H9 (cell line): ENCODE measurements at regions not wholly inside any gene's neighbourhood (a gene's known extent, or its start where the extent isn't known, plus 50 kb on each side); places are given as distances from the start of the nearest gene placed in this dataset.
"Not testable (repeated sequence)": the region's sequence is repeated elsewhere in the genome, so short reads cannot be mapped to it uniquely, and the experiment has no call there.

Experiments
- DNase-seq: peaks from one replicate; pipeline ENCODE4 v3.0.0-alpha.2; 2017
- H2AFZ ChIP-seq: one replicate; pipeline ENCODE4 v1.6.1; 2013; ENCODE audit warnings: mild to moderate bottlenecking, low read length, control low read depth, moderate library complexity
- H2AK5ac ChIP-seq: 2 replicates; pipeline ENCODE4 v1.6.1; 2013; ENCODE audit warnings: low read length, control low read depth, mixed read lengths; ENCODE audit not compliant: insufficient read length
- H2BK120ac ChIP-seq: one replicate; pipeline ENCODE4 v1.6.1; 2013; ENCODE audit warnings: low read depth, mild to moderate bottlenecking, low read length, control low read depth, inconsistent platforms; ENCODE audit not compliant: poor library complexity, severe bottlenecking
- H2BK12ac ChIP-seq: 2 replicates; pipeline ENCODE4 v1.6.1; 2013; ENCODE audit warnings: low read length, control low read depth, mixed read lengths, low read depth; ENCODE audit not compliant: insufficient read length
- H2BK15ac ChIP-seq: 2 replicates; pipeline ENCODE4 v1.6.1; 2013; ENCODE audit warnings: low read depth, low read length, control low read depth
- H2BK20ac ChIP-seq: one replicate; pipeline ENCODE4 v1.6.1; 2013; ENCODE audit warnings: low read depth, mild to moderate bottlenecking, low read length, control low read depth, inconsistent platforms; ENCODE audit not compliant: poor library complexity, severe bottlenecking
- H2BK5ac ChIP-seq: 2 replicates; pipeline ENCODE4 v1.6.1; 2013; ENCODE audit warnings: low read length, control low read depth, mixed read lengths; ENCODE audit not compliant: insufficient read length
- H3K14ac ChIP-seq: 2 replicates; pipeline ENCODE4 v1.6.1; 2013; ENCODE audit warnings: low read length, control low read depth; ENCODE audit not compliant: insufficient read depth
- H3K18ac ChIP-seq: 2 replicates; pipeline ENCODE4 v1.6.1; 2013; ENCODE audit warnings: low read depth, mild to moderate bottlenecking, mixed read lengths, low read length, control low read depth; ENCODE audit not compliant: insufficient read length
- H3K23ac ChIP-seq: 2 replicates; pipeline ENCODE4 v1.6.1; 2013; ENCODE audit warnings: low read length, control low read depth, mixed read lengths, low read depth; ENCODE audit not compliant: insufficient read length
- H3K23me2 ChIP-seq: 2 replicates; pipeline ENCODE4 v1.6.1; 2013; ENCODE audit warnings: low read depth, mild to moderate bottlenecking, mixed read lengths, low read length, control low read depth; ENCODE audit not compliant: insufficient read length, poor library complexity, severe bottlenecking
- H3K27ac ChIP-seq: 2 replicates; pipeline ENCODE4 v1.5.1; 2013; ENCODE audit warnings: low read length, control low read depth, mixed read lengths, low read depth; ENCODE audit not compliant: insufficient read length
- H3K27me3 ChIP-seq: 2 replicates; pipeline ENCODE4 v1.6.1; 2013; ENCODE audit warnings: low read length, control low read depth, inconsistent platforms; ENCODE audit not compliant: insufficient read depth
- H3K4ac ChIP-seq: 2 replicates; pipeline ENCODE4 v1.6.1; 2013; ENCODE audit warnings: low read depth, mild to moderate bottlenecking, control low read depth, inconsistent platforms, low read length, moderate library complexity
- H3K4me1 ChIP-seq: 2 replicates; pipeline ENCODE4 v1.6.1; 2013; ENCODE audit warnings: low read length, control low read depth, inconsistent platforms; ENCODE audit not compliant: insufficient read depth
- H3K4me2 ChIP-seq: 2 replicates; pipeline ENCODE4 v1.6.1; 2013; ENCODE audit warnings: low read length, control low read depth, mixed read lengths; ENCODE audit not compliant: insufficient read length, insufficient read depth
- H3K56ac ChIP-seq: 2 replicates; pipeline ENCODE4 v1.6.1; 2013; ENCODE audit warnings: low read depth, mild to moderate bottlenecking, mixed read lengths, low read length, control low read depth; ENCODE audit not compliant: insufficient read length
- H3K79me1 ChIP-seq: 2 replicates; pipeline ENCODE4 v1.6.1; 2013; ENCODE audit warnings: low read depth, mild to moderate bottlenecking, moderate library complexity, low read length, control low read depth, inconsistent platforms; ENCODE audit not compliant: insufficient read depth, poor library complexity, severe bottlenecking
- H3K79me2 ChIP-seq: 2 replicates; pipeline ENCODE4 v1.6.1; 2013; ENCODE audit warnings: low read length, control low read depth, inconsistent platforms; ENCODE audit not compliant: insufficient read depth
- H3K9ac ChIP-seq: 2 replicates; pipeline ENCODE4 v1.6.1; 2013; ENCODE audit warnings: low read length, control low read depth, mixed read lengths; ENCODE audit not compliant: insufficient read length; ENCODE audit errors: extremely low read depth
- H3K9me3 ChIP-seq: one replicate; pipeline ENCODE4 v1.6.1; 2013; ENCODE audit warnings: low read depth, low read length, inconsistent platforms; ENCODE audit not compliant: control insufficient read depth
- H3T11ph ChIP-seq: one replicate; pipeline ENCODE4 v1.6.1; 2013; ENCODE audit warnings: mild to moderate bottlenecking, low read length, control low read depth, inconsistent platforms
- H4K20me1 ChIP-seq: one replicate; pipeline ENCODE4 v1.6.1; 2013; ENCODE audit not compliant: control insufficient read depth, insufficient read length, insufficient read depth
- H4K5ac ChIP-seq: 2 replicates; pipeline ENCODE4 v1.6.1; 2013; ENCODE audit warnings: low read depth, mild to moderate bottlenecking, mixed read lengths, low read length, control low read depth; ENCODE audit not compliant: insufficient read length
- H4K8ac ChIP-seq: replicated peaks from 2 replicates; pipeline ENCODE4 v1.6.1; 2013; ENCODE audit warnings: low read length, control low read depth, mixed read lengths, low read depth; ENCODE audit not compliant: insufficient read length
- H4K91ac ChIP-seq: 2 replicates; pipeline ENCODE4 v1.6.1; 2013; ENCODE audit warnings: low read depth, mild to moderate bottlenecking, moderate library complexity, mixed read lengths, low read length, control low read depth; ENCODE audit not compliant: insufficient read length
- H3K27ac Mint-ChIP-seq, 3 experiments: 2 replicates in 2 of 3; 3 replicates in 1 of 3; pipeline ENCODE4 v1.8.0; 2020 to 2021; ENCODE audit warnings: mixed read lengths in 3 of 3, mild to moderate bottlenecking in 1 of 3, moderate library complexity in 1 of 3
- H3K27me3 Mint-ChIP-seq: 2 replicates; pipeline ENCODE4 v1.8.0; 2021; ENCODE audit warnings: low read depth, mild to moderate bottlenecking, moderate library complexity, mixed read lengths
- H3K36me3 Mint-ChIP-seq, 3 experiments: 2 replicates in 2 of 3; 3 replicates in 1 of 3; pipeline ENCODE4 v1.8.0; 2020 to 2021; ENCODE audit warnings: low read depth in 3 of 3, mixed read lengths in 3 of 3; ENCODE audit not compliant: insufficient read depth in 1 of 3
- H3K4me1 Mint-ChIP-seq, 2 experiments: 2 replicates each; pipeline ENCODE4 v1.8.0; 2020; ENCODE audit warnings: mixed read lengths in 2 of 2
- H3K4me3 Mint-ChIP-seq, 2 experiments: 2 replicates in 1 of 2; 3 replicates in 1 of 2; pipeline ENCODE4 v1.8.0; 2020 to 2021; ENCODE audit warnings: mild to moderate bottlenecking in 2 of 2, mixed read lengths in 2 of 2, moderate library complexity in 1 of 2
- H3K9me3 Mint-ChIP-seq, 2 experiments: 2 replicates in 1 of 2; 3 replicates in 1 of 2; pipeline ENCODE4 v1.8.0; 2020; ENCODE audit warnings: mild to moderate bottlenecking in 2 of 2, mixed read lengths in 2 of 2, moderate library complexity in 1 of 2
- WGBS: extraction: QIAGEN DNeasy Blood & Tissue Kit; methylation state at CpG from one replicate; pipeline ENCODE4 v1.1.7; 2013; ENCODE audit warnings: missing lambda C conversion rate, low lambda C conversion rate, mixed read lengths; ENCODE audit not compliant: insufficient read length; ENCODE audit errors: extremely low coverage; 5-methylcytosine and 5-hydroxymethylcytosine counted together
- TF ChIP-seq, protein P1 (sequence below): fragments of 200-600 bp; sonication (generic); conservative IDR thresholded peaks from 3 replicates; pipeline ENCODE4 v1.8.0; 2021; ENCODE audit warnings: antibody characterized with exemption, mild to moderate bottlenecking

DNA sequence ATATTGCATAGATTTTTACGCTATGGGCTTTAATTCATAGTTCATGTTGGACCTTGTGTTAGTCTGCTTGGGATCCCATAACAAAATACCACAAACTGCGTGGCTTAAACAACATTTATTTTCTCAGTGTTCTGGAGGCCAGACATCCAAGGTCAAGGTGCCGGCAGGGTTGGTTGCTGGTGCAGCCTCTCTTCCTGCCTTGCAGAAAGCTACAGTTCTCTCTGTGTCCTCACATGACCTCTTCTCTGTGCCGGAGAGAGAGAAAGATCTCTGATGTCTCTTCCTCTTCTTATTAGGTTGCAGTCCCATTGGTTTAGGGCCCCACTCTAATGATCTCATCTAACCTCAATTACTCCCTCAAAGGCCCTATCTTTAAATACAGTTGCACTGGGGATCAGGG is 170.5 kb downstream of the IPO8 start:
- Histone ChIP-seq H2BK20ac (no peak overlapping the region), H2AK5ac (no peak overlapping the region), H3K9me3 (no peaks in the 10 kb centered on the region), H4K8ac (no peak overlapping the region), H3K9ac (no peak overlapping the region), H3K27ac (no peak overlapping the region), H3K56ac (no peak overlapping the region), H4K20me1 (no peaks in the 10 kb centered on the region), H3K79me2 (no peaks in the 10 kb centered on the region), H3T11ph (no peak overlapping the region), H3K4me1 (no peaks in the 10 kb centered on the region), H3K18ac (no peak overlapping the region), H2BK12ac (no peak overlapping the region), H3K4me2 (no peak overlapping the region), H2AFZ (no peak overlapping the region), H3K79me1 (no peaks in the 10 kb centered on the region), H3K4ac (no peak overlapping the region), H4K5ac (no peak overlapping the region), H3K23me2 (no peaks in the 10 kb centered on the region), H3K23ac (no peak overlapping the region), H3K14ac (no peak overlapping the region), H3K27me3 (no peaks in the 10 kb centered on the region), H4K91ac (no peak overlapping the region), H2BK120ac (no peak overlapping the region), H2BK5ac (no peak overlapping the region), H2BK15ac (no peak overlapping the region)
- Mint-ChIP-seq H3K4me1 (no peaks in the 10 kb centered on the region), H3K9me3 (peaks cover 2 to 3% of the 10 kb centered on the region in 2 experiments; a peak in 2 of 5 replicates), H3K4me3 (no peak overlapping the region), H3K27ac (no peak overlapping the region), H3K27me3 (peaks cover 3% of the 10 kb centered on the region; the same call in 1 of the 2 replicates), H3K36me3 (peaks cover 0 to 2% (median 0%) of the 10 kb centered on the region in 3 experiments; a peak in 2 of 7 replicates)
- no peak for DNase-seq
- WGBS = no CpG with 5 or more reads among the region's 4 CpGs
- TF ChIP-seq, protein P1, sequence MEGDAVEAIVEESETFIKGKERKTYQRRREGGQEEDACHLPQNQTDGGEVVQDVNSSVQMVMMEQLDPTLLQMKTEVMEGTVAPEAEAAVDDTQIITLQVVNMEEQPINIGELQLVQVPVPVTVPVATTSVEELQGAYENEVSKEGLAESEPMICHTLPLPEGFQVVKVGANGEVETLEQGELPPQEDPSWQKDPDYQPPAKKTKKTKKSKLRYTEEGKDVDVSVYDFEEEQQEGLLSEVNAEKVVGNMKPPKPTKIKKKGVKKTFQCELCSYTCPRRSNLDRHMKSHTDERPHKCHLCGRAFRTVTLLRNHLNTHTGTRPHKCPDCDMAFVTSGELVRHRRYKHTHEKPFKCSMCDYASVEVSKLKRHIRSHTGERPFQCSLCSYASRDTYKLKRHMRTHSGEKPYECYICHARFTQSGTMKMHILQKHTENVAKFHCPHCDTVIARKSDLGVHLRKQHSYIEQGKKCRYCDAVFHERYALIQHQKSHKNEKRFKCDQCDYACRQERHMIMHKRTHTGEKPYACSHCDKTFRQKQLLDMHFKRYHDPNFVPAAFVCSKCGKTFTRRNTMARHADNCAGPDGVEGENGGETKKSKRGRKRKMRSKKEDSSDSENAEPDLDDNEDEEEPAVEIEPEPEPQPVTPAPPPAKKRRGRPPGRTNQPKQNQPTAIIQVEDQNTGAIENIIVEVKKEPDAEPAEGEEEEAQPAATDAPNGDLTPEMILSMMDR = no peak

GRCh38 chr12:30520285-30520684 is 175.4 kb downstream of the IPO8 start:
- H2BK5ac ChIP-seq, H3K4me3 Mint-ChIP-seq, H3K27me3 ChIP-seq, H3K23ac ChIP-seq, DNase-seq, H3K9me3 ChIP-seq, H2BK20ac ChIP-seq, H3K27me3 Mint-ChIP-seq, H3K14ac ChIP-seq, H2BK12ac ChIP-seq, H2BK15ac ChIP-seq, H4K5ac ChIP-seq, H3K9me3 Mint-ChIP-seq, H3K18ac ChIP-seq, H4K20me1 ChIP-seq, H3K27ac ChIP-seq, H3T11ph ChIP-seq, H3K56ac ChIP-seq, H3K79me2 ChIP-seq, H3K27ac Mint-ChIP-seq, H3K79me1 ChIP-seq, H3K4me1 Mint-ChIP-seq, H3K23me2 ChIP-seq, H3K4me1 ChIP-seq, H3K4me2 ChIP-seq, H2BK120ac ChIP-seq, H4K91ac ChIP-seq, H4K8ac ChIP-seq, H3K4ac ChIP-seq, H2AK5ac ChIP-seq, H2AFZ ChIP-seq, H3K9ac ChIP-seq, H3K36me3 Mint-ChIP-seq: not testable (repeated sequence)
- no CpG with 5 or more reads among the region's 4 CpGs for WGBS
